HG02759 (cell line): ENCODE measurements at regions not wholly inside any gene's neighbourhood (a gene's known extent, or its start where the extent isn't known, plus 50 kb on each side); places are given as distances from the start of the nearest gene placed in this dataset.
A peak's percentile ranks its signal among the peaks of the same experiment; 100 is the strongest.

Experiments
- ATAC-seq: cut with Tn5 transposase; IDR thresholded peaks from one replicate; pipeline ENCODE4 v1.9.1; 2021; ENCODE audit warnings: mild to moderate bottlenecking, moderate library complexity; ENCODE audit not compliant: unreplicated experiment

DNA sequence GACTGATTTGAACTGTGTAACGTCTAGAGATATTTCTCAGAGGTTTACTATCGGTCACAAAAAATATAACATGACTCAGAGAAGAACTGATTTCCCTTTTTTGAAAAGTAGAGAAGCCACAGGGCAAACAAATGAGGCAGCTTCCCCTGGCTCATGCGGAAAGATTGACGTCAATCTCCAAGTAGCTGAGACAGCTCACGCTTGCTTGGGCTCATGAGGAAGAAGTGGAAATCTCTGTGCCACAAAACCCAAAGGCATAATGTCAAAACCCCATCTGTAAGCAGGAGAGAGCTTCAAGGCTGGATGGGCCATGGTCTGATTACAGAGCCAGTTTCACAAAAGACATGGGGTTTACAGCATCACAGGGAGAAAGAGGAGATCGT lies 188.1 kb downstream of the ARL4C start:
- peak; percentile 91 for ATAC-seq

DNA sequence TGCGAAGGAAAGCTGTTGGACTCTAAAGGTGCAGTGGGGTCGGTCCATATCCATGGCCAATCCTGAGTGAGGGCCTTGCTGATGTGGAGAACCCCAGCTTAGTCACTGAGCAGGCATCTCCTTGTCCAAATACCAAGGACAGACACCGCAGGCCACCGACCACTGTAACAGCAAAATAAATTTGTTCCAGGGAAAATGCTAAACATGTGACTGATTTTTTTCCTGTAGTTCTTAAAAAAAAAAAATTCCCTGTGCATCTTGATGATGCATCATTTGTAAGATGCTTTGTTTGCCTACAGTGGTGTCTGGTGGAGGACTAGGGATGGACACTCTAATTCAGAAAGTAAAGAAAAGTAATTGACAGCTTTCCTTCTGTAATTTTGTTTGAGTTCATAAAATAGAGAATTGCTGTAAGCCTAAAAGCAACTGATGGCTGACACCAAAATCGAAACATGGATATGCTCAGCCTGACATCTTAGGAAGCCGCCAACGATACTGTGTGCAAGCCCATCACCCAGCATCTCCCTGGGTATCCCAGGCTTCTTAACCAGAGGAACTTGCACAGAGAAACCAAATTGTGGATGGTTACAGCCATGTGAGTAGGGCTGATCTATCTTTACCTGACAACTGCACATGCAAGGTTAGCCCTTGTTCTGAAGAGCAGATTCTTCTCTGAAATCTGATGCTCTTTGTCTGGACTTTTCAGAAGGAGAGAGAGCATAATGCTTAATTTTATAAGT lies 188.6 kb downstream of the ARL4C start:
- ATAC-seq: no peak

DNA sequence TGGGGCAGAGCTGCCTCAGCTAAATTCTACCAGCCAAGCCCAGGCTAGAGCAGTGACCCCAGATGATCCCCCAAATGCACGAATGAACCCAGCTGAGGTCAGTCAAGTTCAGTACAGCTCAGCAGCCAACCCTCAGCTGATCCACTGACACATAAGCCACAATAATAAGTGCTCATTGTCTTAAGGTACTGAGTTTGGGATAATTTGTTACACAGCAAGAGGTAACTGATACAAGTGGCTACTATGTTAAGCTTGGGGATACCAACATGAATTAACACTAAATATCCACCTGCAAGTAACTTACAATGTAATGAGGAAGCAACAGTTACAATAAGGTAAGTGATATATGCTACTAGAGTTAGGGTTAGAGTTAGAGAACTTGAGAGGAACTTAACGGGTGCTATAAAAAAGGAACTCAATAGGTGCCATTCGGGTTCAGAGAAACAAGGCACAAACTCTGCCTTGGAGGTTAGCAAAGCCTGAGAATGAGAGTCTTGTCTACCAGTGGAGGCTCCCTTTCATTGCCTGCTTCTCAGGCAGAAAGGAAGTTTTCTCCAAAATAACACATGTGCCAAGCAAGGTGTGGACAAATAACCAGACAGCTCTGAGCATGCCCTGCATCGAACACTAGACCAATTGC lies 189.4 kb downstream of the ARL4C start:
- ATAC-seq: no peak

DNA sequence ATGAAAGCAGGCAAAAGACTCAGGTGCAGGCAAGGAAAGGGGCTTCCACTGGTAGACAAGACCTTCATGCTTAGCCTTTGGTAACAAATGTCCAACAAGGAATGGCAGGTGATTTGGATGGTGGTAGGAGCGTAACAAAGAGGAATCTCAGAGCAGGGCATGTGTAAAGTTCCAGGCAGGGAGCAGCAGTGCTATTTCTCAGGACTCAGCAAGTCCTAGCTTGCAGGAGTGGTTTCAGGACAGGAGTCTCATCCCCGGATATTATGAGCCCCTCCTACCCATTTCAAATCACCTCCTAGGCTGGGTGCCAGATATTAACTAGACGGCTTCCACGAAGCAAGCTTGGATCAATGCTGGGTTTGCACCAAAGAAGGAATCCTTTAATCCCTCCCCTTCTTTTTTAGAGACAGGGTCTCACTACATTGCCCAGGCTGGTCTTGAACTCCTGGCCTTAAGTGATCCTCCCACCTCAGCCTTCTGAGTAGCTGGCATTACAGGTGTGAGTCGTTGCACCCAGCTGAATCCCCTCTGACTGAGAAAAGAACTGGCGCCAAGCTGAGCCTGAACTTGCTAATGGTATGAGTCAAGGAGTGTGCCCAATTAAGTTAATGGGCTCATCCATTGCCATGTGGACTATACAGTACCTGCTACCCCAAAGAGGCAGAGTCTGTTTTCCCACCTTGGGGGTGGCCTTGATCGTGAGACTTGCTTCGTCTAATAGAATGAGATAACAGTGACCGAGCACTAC lies 190.3 kb downstream of the ARL4C start:
- ATAC-seq: no peak

DNA sequence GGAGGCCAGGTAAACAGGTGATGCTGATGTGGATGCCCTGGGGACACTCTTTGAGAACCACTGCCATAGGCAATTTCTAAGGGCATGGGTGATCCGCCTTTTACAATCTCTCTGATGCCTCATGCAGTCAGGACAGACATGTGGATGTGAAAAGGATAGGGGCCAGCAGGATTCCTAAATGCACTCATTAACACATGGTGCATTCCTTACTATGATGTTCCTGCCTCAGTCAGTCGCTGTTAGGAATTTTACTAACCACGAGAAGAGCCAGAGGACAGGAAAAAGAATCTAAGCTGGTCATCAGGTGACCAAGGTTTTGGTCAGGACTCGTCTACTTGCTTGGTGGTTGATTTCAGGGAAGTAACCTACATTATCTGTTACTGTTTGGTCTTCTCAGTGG lies 191.0 kb downstream of the ARL4C start:
- no peak for ATAC-seq

DNA sequence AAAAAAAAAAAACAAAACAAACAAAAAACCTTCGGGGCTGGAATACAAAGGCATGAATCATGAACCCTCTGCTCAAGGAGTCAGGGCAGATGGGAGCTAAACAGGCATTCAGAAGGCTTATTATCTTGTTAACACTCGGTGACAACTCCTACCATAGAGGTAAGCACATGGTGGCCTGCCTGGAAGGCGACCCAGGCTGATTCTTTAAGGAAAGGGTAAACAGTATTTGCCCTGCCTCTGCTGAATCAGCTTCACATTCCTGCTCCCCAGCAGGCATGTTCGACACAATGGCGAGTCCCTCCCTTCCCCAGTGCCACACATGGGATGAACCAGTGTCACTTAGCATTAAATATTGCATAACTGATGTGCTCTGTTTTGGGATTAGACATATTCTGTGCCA lies 191.9 kb downstream of the ARL4C start:
- no peak for ATAC-seq

DNA sequence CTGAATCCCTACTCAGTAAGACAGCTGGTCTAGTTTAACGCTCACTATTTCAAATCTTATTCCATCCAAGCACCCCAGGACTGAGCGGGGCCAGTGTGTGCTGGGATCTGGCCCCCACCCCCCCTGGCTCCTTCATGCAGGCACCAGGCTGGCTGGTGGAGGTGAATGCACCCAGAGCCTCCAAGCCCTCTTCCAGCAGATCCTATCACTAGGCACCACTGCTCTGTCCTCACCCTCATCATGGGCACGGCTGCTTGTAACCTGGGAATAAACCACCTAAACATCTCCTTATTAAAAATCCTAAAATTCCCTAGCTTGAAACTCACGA lies 194.3 kb downstream of the ARL4C start:
- ATAC-seq: no peak

DNA sequence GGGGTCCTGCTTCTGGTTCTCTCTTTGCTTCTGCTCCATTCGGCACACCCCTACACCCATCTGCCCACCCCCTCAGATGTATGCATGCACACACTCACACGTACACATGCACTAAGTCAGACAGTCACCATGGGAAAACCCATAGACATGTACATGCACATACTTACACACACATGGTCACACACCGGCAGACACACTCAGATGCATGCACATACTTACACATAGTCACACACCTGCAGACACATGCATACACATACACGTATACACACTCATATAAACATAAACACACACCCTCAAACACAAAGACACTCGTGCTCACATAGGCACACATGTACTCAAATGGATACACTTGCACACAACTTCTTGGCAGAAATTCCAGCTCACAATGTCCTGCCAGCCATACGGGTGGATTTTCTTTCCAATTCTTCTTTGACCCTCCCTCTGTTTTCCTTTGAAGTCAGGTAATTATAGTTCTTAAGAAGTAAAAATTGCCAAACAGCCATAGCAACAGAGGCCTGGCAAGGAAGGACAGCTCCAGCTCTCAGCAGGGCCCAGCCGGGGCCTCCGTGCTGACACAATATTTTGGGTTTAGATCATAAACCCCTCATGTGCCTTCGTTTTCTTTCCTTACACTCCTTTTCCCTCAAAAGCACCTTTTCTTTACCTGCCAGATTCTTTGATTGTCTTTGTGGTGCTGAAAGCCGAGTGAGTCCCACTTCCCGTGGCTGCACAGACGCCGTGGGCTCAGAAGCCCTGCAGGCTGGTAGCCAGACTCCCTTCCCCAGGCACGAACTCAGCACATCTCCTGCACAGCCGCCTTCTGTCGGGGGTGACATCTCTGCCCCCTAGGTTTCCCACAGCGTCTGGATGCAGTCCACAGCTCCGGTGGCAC lies 195.7 kb downstream of the ARL4C start:
- ATAC-seq: no peak

DNA sequence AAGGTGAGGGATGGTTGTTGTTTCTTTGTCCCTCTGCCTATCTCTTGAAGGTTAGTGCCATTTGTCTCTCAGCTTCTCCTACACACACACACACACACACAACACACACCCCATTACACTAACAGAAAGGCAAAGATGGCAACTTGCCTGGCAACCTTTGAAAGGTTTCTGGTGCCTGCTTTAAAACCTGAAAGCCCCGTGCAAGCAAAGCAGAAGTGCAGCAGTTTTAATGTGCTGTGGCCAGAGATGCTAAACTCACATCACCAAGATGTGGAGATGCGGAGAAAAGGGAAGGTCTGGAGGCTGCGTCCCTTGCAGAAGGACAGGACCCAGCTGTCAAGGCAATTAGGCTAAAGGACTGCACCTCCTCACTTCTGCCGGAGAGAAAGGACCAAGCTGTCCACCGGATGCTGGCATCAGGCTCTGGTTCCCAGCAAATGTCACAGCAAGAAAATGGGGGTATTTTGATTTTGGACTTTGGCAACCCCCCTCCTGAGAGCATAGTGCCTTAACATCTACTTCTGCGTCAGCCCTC lies 196.4 kb downstream of the ARL4C start:
- ATAC-seq: no peak

DNA sequence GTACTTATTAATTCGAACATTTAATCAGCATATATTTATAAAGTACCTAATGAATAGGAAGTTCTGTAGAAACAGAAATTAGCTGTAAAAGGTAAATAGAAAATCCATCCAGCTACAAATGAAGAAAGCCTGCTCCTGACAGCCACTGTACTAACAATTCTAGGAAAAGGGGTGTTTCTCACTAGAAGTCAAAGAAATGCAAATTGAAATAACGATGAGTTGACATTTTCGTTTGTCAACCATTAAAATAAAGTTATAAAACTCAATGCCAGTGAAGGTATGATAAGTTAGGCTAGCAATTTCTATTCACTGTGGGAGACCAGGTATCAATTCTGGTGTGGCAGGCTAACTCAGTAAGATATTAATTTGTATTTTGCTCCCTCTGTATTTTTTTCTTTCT lies 198.0 kb downstream of the ARL4C start:
- no peak for ATAC-seq

DNA sequence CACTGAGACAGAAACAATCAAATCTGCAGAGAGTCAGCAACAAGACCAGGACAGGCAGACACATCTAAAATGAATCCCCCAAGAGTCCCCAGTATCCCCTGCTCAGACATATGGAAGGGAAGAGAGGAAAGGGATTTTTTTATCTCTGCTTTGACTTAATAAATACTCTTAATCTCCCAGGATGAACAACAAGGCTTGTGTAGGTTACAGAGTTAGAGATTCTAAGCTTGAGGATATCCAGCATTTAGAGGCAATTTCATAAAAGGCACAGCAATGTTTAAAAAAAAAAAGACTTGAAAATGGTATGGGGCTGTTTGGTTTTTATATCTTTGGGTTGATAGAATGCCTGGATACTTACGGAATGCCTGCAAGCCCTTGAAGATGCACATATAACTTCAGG lies 199.9 kb downstream of the ARL4C start:
- no peak for ATAC-seq

DNA sequence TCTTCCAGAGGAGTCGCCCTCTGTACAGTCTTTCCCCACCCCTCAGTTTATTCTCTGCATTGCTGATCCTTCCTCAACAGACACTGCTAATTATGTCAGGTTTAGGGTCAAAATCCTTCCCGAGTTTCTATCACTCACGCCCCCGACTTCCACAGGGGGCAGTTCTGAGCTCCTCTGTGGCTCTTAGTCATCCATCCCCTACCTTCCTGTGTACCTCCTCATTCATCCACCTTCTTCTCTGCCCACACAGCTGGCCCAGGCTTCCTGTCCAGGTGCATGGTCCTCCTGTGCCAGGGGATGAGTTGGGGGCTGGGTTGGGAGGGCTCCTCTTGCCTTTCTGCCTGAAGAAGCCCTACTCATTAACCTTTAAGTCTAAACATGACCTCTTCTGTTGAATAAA lies 202.9 kb downstream of the ARL4C start:
- ATAC-seq: no peak

DNA sequence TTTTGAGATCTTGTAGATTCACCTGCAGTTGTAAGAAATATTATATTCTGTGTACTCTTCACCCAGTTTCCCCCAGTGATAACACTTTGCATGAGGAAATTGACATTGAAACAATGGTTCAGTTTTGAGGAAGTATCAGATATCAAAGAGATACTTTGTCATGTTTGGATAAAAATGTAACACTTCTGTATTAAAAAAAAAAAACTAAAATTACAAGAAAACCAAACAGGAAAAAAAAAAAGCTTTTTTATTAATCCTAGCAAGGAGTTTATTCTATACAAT lies 204.0 kb downstream of the ARL4C start:
- ATAC-seq: no peak

DNA sequence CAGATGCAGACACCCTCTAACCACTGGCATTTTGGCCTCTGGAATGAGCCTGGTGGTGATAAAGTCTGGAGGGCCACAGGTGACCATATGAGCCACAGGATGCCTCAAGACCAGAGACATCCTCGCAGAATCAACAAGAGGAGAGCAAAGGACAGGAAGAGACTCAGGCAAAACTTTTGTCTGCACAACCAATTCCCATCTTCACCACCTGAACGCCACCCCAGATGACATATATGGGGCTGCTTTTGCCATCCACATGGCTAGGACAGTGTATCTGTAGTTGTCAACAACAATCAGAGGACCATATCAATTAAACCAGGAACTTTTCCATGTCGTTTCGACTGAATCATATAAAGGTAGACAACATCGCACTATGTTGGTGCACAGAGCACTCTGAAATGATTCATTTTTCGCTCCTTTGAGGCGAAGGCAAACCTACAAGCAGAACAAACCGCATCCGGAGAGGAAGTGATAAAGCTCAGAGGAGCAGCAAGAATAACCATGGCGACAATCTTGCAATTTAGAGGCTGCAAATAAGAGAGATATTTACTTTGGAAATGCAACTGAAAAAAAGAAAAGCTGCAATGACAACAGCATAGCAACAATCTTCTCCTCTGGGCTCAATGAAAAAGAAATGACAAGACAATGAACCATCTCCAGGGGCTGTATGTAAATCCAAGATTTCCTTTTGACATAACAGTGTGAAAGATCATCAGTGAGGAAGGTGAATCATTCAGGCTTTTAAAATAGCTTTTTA lies 204.5 kb downstream of the ARL4C start:
- peak; percentile 51 for ATAC-seq

DNA sequence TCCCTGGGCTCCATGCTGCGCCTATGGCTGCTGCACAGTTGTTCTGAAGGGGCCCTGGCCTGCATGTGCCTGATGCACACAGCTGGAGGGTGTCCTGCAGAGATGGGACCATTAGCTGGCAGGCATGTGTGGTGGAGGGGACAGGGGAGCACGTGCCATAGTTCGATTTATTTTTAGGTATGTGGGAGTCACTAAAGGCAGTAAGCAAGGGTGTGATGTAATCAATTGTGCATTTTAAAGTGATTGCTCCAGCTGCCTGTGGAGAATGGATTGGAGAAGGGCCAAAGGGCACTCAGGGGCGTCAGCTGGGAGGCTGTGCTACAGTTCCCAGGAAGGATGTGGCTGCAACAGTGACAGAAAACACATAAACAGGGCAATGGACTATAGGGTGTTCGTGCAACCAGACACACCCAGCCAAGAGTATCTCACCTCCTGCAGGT lies 205.1 kb downstream of the ARL4C start:
- ATAC-seq: peak; percentile 8

DNA sequence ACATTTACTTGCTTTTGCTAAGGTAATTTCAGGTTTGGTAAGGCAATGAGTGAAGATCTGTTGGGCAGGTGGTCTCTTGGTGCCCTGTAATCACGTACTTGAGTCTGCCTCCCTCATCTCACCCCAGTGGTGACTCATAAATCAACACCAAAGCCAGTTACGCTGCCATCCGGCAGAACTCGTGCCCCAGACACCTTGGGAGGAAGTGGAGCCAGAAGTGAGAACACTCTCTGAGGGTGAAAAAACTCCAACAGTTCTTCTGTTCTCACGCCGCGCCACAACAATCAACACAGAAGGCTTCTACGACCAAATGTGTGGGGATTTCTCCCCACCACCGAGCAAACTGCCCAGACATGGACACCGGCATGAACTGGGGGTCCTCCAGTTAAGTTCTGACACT lies 206.2 kb downstream of the ARL4C start:
- ATAC-seq: peak; percentile 74

DNA sequence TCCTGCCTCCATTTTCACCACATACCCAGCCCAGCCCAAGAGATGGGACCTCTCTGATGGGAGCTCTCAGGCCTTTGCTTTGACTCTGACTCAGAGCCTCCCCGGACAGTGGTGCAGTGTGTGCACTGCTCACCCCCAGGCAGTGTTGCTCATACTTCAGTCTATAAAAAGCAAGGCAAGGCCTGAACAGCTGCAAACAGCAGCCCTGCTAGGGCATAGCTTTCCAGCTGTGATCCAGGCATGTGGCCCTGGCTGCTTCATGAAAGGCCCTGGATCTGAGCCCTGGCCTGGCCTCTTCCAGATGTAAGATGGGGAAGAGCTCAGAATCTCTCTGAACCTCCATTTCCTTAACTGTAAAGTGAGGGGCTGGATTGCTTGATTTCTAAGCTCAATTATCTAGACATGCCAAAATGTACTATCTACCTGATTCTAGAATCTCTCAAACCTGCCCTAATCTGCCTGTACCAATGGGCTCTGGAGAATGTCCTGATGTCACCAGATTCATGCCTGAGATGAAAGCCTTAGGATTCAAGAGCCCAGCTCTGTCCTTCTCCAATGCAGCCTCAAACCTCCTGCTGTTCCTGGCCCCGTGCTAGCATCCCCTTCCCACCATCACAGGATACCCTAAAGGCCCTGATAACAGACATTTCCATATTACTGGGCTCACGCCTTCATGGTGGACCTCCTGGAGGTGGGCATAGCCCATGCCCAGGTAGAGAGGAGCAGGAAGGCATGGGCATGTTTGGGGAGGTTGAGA lies 206.9 kb downstream of the ARL4C start:
- ATAC-seq: no peak

DNA sequence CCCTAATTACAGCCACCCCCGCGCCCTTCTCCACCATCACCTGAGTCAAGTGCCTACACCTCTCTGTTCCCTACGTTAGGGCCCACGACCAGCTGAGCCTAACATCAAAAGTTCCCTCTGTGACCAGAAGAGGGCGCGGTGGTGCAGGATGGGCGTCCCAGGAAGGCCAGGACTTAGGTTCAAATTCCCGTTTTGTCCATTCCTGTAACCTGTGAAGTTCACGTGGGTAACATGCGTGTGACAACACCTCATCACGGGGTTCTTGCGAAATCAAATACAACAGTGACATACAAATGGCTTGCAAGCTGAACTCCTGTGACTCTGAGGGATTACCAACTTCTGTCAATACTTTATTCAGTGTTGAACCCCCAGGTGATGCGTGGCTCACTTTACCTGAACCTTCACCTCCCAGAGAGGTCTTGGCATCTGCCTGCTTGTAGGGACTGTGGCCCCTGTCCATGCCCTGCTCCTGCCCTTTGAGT lies 207.9 kb downstream of the ARL4C start:
- ATAC-seq: no peak

DNA sequence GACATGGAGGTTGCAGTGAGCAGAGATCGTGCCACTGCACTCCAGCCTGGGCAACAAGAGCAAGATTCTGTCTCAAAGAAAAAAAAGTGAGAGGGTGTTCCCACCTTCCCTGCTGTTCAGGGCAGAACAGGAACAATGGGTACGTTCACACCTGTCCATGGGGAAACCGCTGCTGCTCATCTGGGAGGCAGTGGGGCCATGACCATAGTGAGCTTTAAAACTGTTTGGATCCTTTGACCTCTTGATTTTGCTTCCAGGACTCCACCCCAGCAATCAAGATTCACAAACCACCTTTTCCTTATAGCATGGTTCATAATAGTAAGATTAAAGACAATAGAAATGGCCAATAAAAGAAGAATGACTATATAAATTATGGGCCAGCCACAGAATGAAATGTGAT lies 209.2 kb downstream of the ARL4C start:
- ATAC-seq: no peak

DNA sequence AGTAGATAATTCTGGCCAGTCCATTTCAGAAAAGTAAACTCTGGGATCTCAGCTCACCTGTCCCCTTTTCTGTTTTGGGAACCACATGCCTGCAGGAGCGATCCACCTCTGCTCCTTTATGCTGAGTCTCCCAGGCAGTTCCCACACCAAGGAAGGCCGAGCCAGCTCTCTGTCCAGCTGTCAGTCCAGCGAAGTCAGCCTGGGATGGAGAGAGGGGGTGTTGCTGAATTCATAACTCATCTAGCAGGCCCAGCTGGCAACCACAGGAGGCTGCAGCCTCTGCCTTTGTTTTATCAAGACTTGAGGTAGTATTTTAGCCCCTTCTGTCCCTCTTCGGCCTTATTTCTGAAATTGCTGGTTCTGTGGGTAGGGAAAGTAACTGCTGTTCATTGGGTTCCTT lies 209.9 kb downstream of the ARL4C start:
- no peak for ATAC-seq
